ENCODE measurements at regions not wholly inside any gene's neighbourhood (a gene's known extent, or its start where the extent isn't known, plus 50 kb on each side); places are given as distances from the start of the nearest gene placed in this dataset.

DNA sequence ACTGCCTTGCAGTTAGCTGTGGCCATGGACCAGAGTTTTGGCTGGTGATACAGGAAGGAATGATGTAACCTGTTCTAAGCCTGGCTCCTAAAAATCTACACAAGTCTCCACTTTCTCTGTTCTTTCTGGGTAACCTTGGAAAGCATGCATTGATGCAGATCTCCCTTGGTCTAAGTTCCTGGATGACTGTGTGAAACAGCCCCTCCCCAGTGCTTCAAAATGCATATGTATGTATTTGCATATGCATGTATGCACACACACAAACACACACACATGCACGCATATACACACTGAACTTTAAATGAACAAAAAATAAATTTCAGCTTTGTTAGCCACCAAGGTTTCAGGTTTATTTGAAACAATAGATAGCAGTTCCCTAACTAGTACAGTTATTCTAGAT, 296.1 kb downstream of the OSR1 start:
- TF ChIP-seq EZH2phosphoT487 (IDR thresholded peaks at IDR 0.05; ENCODE audit: borderline replicate concordance), result no peak
- TF ChIP-seq, protein P1, sequence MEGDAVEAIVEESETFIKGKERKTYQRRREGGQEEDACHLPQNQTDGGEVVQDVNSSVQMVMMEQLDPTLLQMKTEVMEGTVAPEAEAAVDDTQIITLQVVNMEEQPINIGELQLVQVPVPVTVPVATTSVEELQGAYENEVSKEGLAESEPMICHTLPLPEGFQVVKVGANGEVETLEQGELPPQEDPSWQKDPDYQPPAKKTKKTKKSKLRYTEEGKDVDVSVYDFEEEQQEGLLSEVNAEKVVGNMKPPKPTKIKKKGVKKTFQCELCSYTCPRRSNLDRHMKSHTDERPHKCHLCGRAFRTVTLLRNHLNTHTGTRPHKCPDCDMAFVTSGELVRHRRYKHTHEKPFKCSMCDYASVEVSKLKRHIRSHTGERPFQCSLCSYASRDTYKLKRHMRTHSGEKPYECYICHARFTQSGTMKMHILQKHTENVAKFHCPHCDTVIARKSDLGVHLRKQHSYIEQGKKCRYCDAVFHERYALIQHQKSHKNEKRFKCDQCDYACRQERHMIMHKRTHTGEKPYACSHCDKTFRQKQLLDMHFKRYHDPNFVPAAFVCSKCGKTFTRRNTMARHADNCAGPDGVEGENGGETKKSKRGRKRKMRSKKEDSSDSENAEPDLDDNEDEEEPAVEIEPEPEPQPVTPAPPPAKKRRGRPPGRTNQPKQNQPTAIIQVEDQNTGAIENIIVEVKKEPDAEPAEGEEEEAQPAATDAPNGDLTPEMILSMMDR (conservative IDR thresholded peaks at IDR 0.05; ENCODE audit: low read length), result no peak

All from Loucy (cell line).